MM.1S (cell line): ENCODE measurements at regions not wholly inside any gene's neighbourhood (a gene's known extent, or its start where the extent isn't known, plus 50 kb on each side); places are given as distances from the start of the nearest gene placed in this dataset.

Experiments used
- DNase-seq: peaks from one replicate; pipeline ENCODE4 v3.0.0-alpha.2; 2015
- H2AFZ ChIP-seq: fragments of 300-600 bp; sonication (generic); 2 replicates; pipeline ENCODE4 v1.6.0; 2016; ENCODE audit warnings: antibody characterized with exemption, low read length
- H3F3A ChIP-seq: fragments of 300-600 bp; sonication (generic); 2 replicates; pipeline ENCODE4 v1.6.1; 2016; ENCODE audit warnings: mild to moderate bottlenecking, antibody characterized with exemption, low read length, moderate library complexity, mixed read lengths; ENCODE audit not compliant: insufficient read depth
- H3K27ac ChIP-seq: fragments of 300-600 bp; sonication (generic); 2 replicates; pipeline ENCODE4 v1.5.1; 2016; ENCODE audit warnings: mild to moderate bottlenecking, low read length
- H3K27me3 ChIP-seq: fragments of 300-600 bp; sonication (generic); replicated peaks from 2 replicates; pipeline ENCODE4 v1.6.0; 2016; ENCODE audit warnings: low read length; ENCODE audit not compliant: insufficient read depth
- H3K36me3 ChIP-seq: fragments of 300-600 bp; sonication (generic); replicated peaks from 2 replicates; pipeline ENCODE4 v1.6.1; 2016; ENCODE audit warnings: mild to moderate bottlenecking, low read length, mixed read lengths; ENCODE audit not compliant: insufficient read depth
- H3K4me1 ChIP-seq: fragments of 300-600 bp; sonication (generic); 2 replicates; pipeline ENCODE4 v1.6.1; 2016; ENCODE audit warnings: low read length, mixed read lengths
- H3K4me2 ChIP-seq: fragments of 300-600 bp; sonication (generic); 2 replicates; pipeline ENCODE4 v1.6.0; 2016; ENCODE audit warnings: low read depth, low read length
- H3K4me3 ChIP-seq: fragments of 300-600 bp; sonication (generic); 2 replicates; pipeline ENCODE4 v1.5.1; 2016; ENCODE audit warnings: low read length, mixed read lengths
- H3K79me2 ChIP-seq: fragments of 300-600 bp; sonication (generic); 2 replicates; pipeline ENCODE4 v1.6.1; 2016; ENCODE audit warnings: mixed run types, low read length, mixed read lengths
- H3K9ac ChIP-seq: fragments of 300-600 bp; sonication (generic); 2 replicates; pipeline ENCODE4 v1.6.1; 2016; ENCODE audit warnings: low read length, mixed read lengths
- H3K9me2 ChIP-seq: fragments of 300-600 bp; sonication (generic); replicated peaks from 2 replicates; pipeline ENCODE4 v1.6.1; 2016; ENCODE audit warnings: mild to moderate bottlenecking, low read length, mixed read lengths; ENCODE audit not compliant: insufficient read depth
- H3K9me3 ChIP-seq: fragments of 300-600 bp; sonication (generic); replicated peaks from 2 replicates; pipeline ENCODE4 v1.6.1; 2016; ENCODE audit warnings: mild to moderate bottlenecking, low read length, mixed read lengths; ENCODE audit not compliant: insufficient read depth
- H4K20me1 ChIP-seq: fragments of 300-600 bp; sonication (generic); 2 replicates; pipeline ENCODE4 v1.6.1; 2016; ENCODE audit warnings: mild to moderate bottlenecking, low read length, moderate library complexity, mixed read lengths; ENCODE audit not compliant: insufficient read depth
- CTCF ChIP-seq: fragments of 300-600 bp; sonication (generic); IDR thresholded peaks from 2 replicates; pipeline ENCODE4 v1.5.1; 2016; ENCODE audit warnings: antibody characterized with exemption, low read length, mixed read lengths
- EZH2 ChIP-seq: fragments of 300-600 bp; sonication (generic); optimal IDR thresholded peaks from 2 replicates; pipeline ENCODE3; 2017; ENCODE audit warnings: low read depth, mild to moderate bottlenecking, antibody characterized with exemption, low read length, mixed read lengths
- EZH2phosphoT487 ChIP-seq: fragments of 300-600 bp; sonication (generic); IDR thresholded peaks from 2 replicates; pipeline ENCODE4 v1.6.1; 2018; ENCODE audit warnings: antibody characterized with exemption, low read length

- Histone ChIP-seq H3K4me1 (peaks cover 15% of the 10 kb centered on the region), H3K9ac (no peak overlapping the region), H3K9me2 (no peaks in the 10 kb centered on the region), H3K79me2 (no peaks in the 10 kb centered on the region), H4K20me1 (no peaks in the 10 kb centered on the region), H2AFZ (no peak overlapping the region), H3F3A (no peaks in the 10 kb centered on the region), H3K27ac (no peak overlapping the region), H3K27me3 (no peaks in the 10 kb centered on the region), H3K36me3 (no peaks in the 10 kb centered on the region), H3K4me2 (no peak overlapping the region), H3K9me3 (no peaks in the 10 kb centered on the region), H3K4me3 (no peak overlapping the region)
- DNase-seq = no peak
- no peak for TF ChIP-seq EZH2
- no peak for TF ChIP-seq EZH2phosphoT487
- TF ChIP-seq CTCF = no peak
Observed at GRCh38 chr2:185128996-185129395, 530.7 kb downstream of the ZNF804A start.

- Histone ChIP-seq H3K9me3 (no peaks in the 10 kb centered on the region), H3K79me2 (no peaks in the 10 kb centered on the region), H3K9ac (no peak overlapping the region), H4K20me1 (no peaks in the 10 kb centered on the region), H3K4me3 (no peak overlapping the region), H3K27me3 (no peaks in the 10 kb centered on the region), H3K9me2 (no peaks in the 10 kb centered on the region), H3F3A (no peaks in the 10 kb centered on the region), H3K4me2 (peak overlapping the region; percentile 13; the same call in 1 of the 2 replicates), H3K36me3 (no peaks in the 10 kb centered on the region), H2AFZ (no peak overlapping the region), H3K4me1 (peaks cover 15% of the 10 kb centered on the region), H3K27ac (no peak overlapping the region)
- TF ChIP-seq CTCF = no peak
- DNase-seq = peak; percentile 49
Observed at GRCh38 chr2:185130685-185131084, 532.4 kb downstream of the ZNF804A start.

GRCh38 chr2:185132501-185133041 lies 534.2 kb downstream of the ZNF804A start:
- no peaks in the 10 kb centered on the region for H3K36me3 ChIP-seq
- peaks cover 15% of the 10 kb centered on the region for H3K4me1 ChIP-seq
- no peak overlapping the region for H2AFZ ChIP-seq
- no peaks in the 10 kb centered on the region for H3K9me2 ChIP-seq
- no peak for DNase-seq
- no peak for TF ChIP-seq EZH2
- H3K27ac ChIP-seq = no peak overlapping the region
- no peaks in the 10 kb centered on the region for H3K9me3 ChIP-seq
- no peaks in the 10 kb centered on the region for H4K20me1 ChIP-seq
- no peak overlapping the region for H3K9ac ChIP-seq
- H3K79me2 ChIP-seq = no peaks in the 10 kb centered on the region
- no peaks in the 10 kb centered on the region for H3F3A ChIP-seq
- H3K27me3 ChIP-seq = no peaks in the 10 kb centered on the region
- H3K4me3 ChIP-seq = no peak overlapping the region
- no peak overlapping the region for H3K4me2 ChIP-seq

- no peaks in the 10 kb centered on the region for H3K27me3 ChIP-seq
- no peak for TF ChIP-seq EZH2phosphoT487
- TF ChIP-seq CTCF = no peak
- TF ChIP-seq EZH2 = no peak
- DNase-seq = no peak
- H4K20me1 ChIP-seq = no peaks in the 10 kb centered on the region
- no peaks in the 10 kb centered on the region for H3K9me2 ChIP-seq
- no peak overlapping the region for H2AFZ ChIP-seq
- H3K36me3 ChIP-seq = no peaks in the 10 kb centered on the region
- no peaks in the 10 kb centered on the region for H3K9me3 ChIP-seq
- no peaks in the 10 kb centered on the region for H3K4me1 ChIP-seq
- no peak overlapping the region for H3K4me2 ChIP-seq
- no peaks in the 10 kb centered on the region for H3F3A ChIP-seq
- H3K9ac ChIP-seq = no peak overlapping the region
- H3K4me3 ChIP-seq = no peak overlapping the region
- no peaks in the 10 kb centered on the region for H3K79me2 ChIP-seq
- no peak overlapping the region for H3K27ac ChIP-seq
Observed at GRCh38 chr2:185137700-185138099, 539.4 kb downstream of the ZNF804A start.
